Body of pancreas (tissue), 4 donors: ENCODE measurements at regions not wholly inside any gene's neighbourhood (a gene's known extent, or its start where the extent isn't known, plus 50 kb on each side); places are given as distances from the start of the nearest gene placed in this dataset.

Experiments used
- ATAC-seq: fragments of 150-250 bp; one replicate; pipeline ENCODE4 v1.9.1; 2016
- DNase-seq, 4 donors: peaks; one replicate each; pipeline ENCODE4 v3.0.0-alpha.2; 2019
- H3K27ac ChIP-seq, 4 donors: fragments of 200-600 bp; sonication (generic); 1 replicate in 3 of 4; 2 replicates in 1 of 4; pipeline versions ENCODE4 v1.5.1 to v1.6.1; 2016 to 2019; ENCODE audit warnings: mild to moderate bottlenecking in 1 of 4, mixed read lengths in 1 of 4, moderate library complexity in 1 of 4
- H3K27me3 ChIP-seq, 2 donors: fragments of 200-600 bp; sonication (generic); one replicate each; pipeline ENCODE4 v1.6.0; 2016; ENCODE audit warnings: mild to moderate bottlenecking in 1 of 2
- H3K36me3 ChIP-seq, 2 donors: fragments of 200-600 bp; sonication (generic); replicated peaks in 1 of 2; 2 replicates each; pipeline ENCODE4 v1.5.1; 2016; ENCODE audit warnings: low read depth in 2 of 2; ENCODE audit not compliant: insufficient read depth in 1 of 2
- H3K4me1 ChIP-seq: fragments of 200-600 bp; sonication (generic); one replicate; pipeline ENCODE4 v1.6.0; 2016
- H3K4me3 ChIP-seq, 2 donors: fragments of 200-600 bp; sonication (generic); 1 replicate in 1 of 2; 2 replicates in 1 of 2; pipeline ENCODE4 v1.5.1; 2016 to 2019
- H3K9me3 ChIP-seq, 3 donors: fragments of 200-600 bp; sonication (generic); 1 replicate in 2 of 3; 2 replicates in 1 of 3; pipeline ENCODE4 v1.5.1; 2016
- CTCF ChIP-seq, 7 experiments: fragments of 450-650 bp in 4 of 7; fragments of 200-600 bp in 3 of 7; sonication (generic) in 3 of 7; IDR thresholded peaks; one replicate each; pipeline ENCODE4 v1.5.1; 2016 to 2019; ENCODE audit warnings: antibody characterized with exemption in 7 of 7
- POLR2A ChIP-seq, 3 donors: fragments of 450-650 bp; IDR thresholded peaks; one replicate each; pipeline ENCODE4 v1.6.1; 2016; ENCODE audit warnings: antibody characterized with exemption in 3 of 3, mild to moderate bottlenecking in 2 of 3
- WGBS, 2 donors: methylation state at CpG; one replicate each; pipeline ENCODE4 v1.1.5; 2017; 5-methylcytosine and 5-hydroxymethylcytosine counted together
- intact Hi-C: fragments of 100-400 bp; cut with DNase I; formaldehyde crosslinking; loops from one replicate; pipeline ENCODE4 v1.15.1; 2023

DNA sequence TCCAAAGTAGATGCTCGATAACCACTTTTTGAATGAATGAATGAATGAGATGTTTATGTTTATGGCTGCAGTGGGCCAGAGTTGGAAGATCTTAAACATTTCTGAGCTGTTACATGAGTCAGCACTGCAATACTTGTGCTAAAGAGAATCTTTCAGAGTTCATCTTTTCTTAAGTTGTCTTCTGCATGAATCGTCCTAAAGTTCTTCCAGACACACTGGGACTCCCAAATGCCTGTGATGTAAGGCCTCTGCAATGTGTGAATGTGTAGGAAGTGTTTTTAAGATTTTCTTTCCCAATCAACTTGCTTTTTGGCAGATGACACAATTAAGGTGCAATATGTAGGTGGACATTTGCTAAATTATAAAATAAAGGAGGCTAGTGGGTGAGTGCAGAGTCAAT is 50.3 kb upstream of the TRIM9 start:
- Histone ChIP-seq H3K27me3 (no peaks in the 10 kb centered on the region), H3K4me1 (no peaks in the 10 kb centered on the region), H3K4me3 (no peak overlapping the region), H3K27ac (no peak overlapping the region), H3K9me3 (no peaks in the 10 kb centered on the region), H3K36me3 (no peaks in the 10 kb centered on the region)
- intact Hi-C loops = no loop called here
- TF ChIP-seq POLR2A (IDR thresholded peaks at IDR 0.05) = no peak
- TF ChIP-seq CTCF (IDR thresholded peaks at IDR 0.05) = no peak
- no peak for ATAC-seq
- DNase-seq = no peak
- WGBS, 2 donors = 60 to 72% methylated on average over 2 of the region's 2 CpGs

DNA sequence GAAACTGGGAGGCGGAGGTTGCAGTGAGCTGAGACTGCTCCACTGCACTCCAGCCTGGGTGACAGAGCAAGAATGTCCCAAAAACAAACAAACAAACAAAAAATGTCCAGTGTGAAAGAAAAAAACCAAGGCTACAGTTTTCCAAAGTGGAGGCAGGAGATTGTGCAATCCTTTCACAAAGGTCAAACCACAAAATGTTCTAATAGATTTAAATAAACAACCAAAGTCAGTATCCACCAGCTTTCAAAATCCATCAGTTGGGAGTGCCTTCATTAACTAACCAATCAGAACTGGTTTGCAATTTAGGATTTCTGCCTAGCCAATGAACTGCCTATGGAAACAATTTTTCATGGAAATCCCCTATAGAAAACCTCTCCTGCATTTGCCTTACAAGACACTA is 52.3 kb upstream of the TRIM9 start:
- no peaks in the 10 kb centered on the region for H3K36me3 ChIP-seq
- 42 to 67% methylated on average over 1 of the region's 1 CpG for WGBS, 2 donors
- ATAC-seq = no peak
- TF ChIP-seq POLR2A (IDR thresholded peaks at IDR 0.05) = no peak
- no peak for TF ChIP-seq CTCF (IDR thresholded peaks at IDR 0.05)
- H3K4me1 ChIP-seq = no peaks in the 10 kb centered on the region
- no peak overlapping the region for H3K27ac ChIP-seq
- no peak overlapping the region for H3K4me3 ChIP-seq
- no peaks in the 10 kb centered on the region for H3K27me3 ChIP-seq
- DNase-seq = no peak
- no peaks in the 10 kb centered on the region for H3K9me3 ChIP-seq
- intact Hi-C loops = no loop called here

DNA sequence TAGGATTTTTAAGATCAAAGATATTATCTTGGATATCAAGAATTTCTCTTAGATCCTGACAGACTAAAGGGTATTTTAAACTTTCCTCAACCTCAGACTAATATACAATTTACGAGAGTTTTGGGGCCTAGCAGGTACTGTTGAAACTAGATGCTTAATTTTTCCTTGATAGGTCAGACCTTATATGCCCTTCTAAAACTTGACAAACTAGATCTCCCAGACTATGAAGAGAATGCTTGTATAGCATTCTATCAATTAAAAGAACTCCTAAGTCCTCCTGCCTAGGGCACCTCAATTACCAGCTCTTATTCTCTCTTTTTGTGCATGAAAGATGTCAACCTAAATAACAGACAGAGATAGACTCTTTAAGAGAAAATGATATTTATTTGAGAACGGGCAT is 60.4 kb upstream of the TRIM9 start:
- no peak for DNase-seq
- no peaks in the 10 kb centered on the region for H3K27me3 ChIP-seq
- H3K4me3 ChIP-seq = no peak overlapping the region
- ATAC-seq = no peak
- TF ChIP-seq POLR2A (IDR thresholded peaks at IDR 0.05) (no peak), CTCF (IDR thresholded peaks at IDR 0.05) (no peak)
- 77 to 86% methylated on average over 2 of the region's 2 CpGs for WGBS, 2 donors
- H3K36me3 ChIP-seq = no peaks in the 10 kb centered on the region
- no peak overlapping the region for H3K27ac ChIP-seq
- H3K9me3 ChIP-seq = no peaks in the 10 kb centered on the region
- no peaks in the 10 kb centered on the region for H3K4me1 ChIP-seq
- intact Hi-C loops = no loop called here

DNA sequence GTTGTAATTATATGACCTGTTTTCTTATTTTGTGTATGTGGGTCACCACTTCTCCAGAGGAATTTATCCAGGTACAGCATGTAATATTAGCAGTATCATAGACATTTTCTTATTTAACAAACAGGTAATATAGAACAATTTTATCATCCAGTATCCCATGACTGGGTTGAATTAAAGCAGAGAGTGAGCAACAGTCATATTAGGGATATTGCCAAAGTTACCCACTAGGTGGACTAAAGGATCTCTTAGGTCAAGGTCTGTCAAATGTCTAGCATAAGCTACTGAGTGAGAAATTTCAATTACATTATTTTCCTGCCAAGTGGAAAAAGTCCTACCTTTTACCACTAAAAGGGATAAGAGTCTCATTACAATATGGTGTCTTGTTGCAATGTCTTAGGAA is 62.1 kb upstream of the TRIM9 start:
- no peak for ATAC-seq
- H3K4me3 ChIP-seq = no peak overlapping the region
- no peaks in the 10 kb centered on the region for H3K36me3 ChIP-seq
- DNase-seq = no peak
- H3K27ac ChIP-seq = no peak overlapping the region
- peak in 3 of 7 experiments; percentile 23 to 29 (median 27) for TF ChIP-seq CTCF (IDR thresholded peaks at IDR 0.05)
- no peak for TF ChIP-seq POLR2A (IDR thresholded peaks at IDR 0.05)
- no peaks in the 10 kb centered on the region for H3K9me3 ChIP-seq
- H3K27me3 ChIP-seq = no peaks in the 10 kb centered on the region
- intact Hi-C loops = no loop called here
- H3K4me1 ChIP-seq = no peaks in the 10 kb centered on the region

- WGBS, 2 donors = 54 to 72% methylated on average over 2 of the region's 2 CpGs
These were observed 66.0 kb upstream of the TRIM9 start for GRCh38 chr14:51160871-51161270.

More at GRCh38 chr14:51160871-51161270, 66.0 kb upstream of the TRIM9 start:
- DNase-seq (no peak), ATAC-seq (no peak)
- intact Hi-C loops = no loop called here
- Histone ChIP-seq H3K27ac (no peak overlapping the region), H3K36me3 (no peaks in the 10 kb centered on the region), H3K4me1 (no peaks in the 10 kb centered on the region), H3K4me3 (no peak overlapping the region), H3K27me3 (no peaks in the 10 kb centered on the region), H3K9me3 (no peaks in the 10 kb centered on the region)
- no peak for TF ChIP-seq POLR2A (IDR thresholded peaks at IDR 0.05)
- no peak for TF ChIP-seq CTCF (IDR thresholded peaks at IDR 0.05)
